Sciatic nerve (tissue), 2 donors: ENCODE measurements at regions not wholly inside any gene's neighbourhood (a gene's known extent, or its start where the extent isn't known, plus 50 kb on each side); places are given as distances from the start of the nearest gene placed in this dataset.

ENCODE experiments used
- ATAC-seq: fragments of 200-7000 bp; cut with Tn5 transposase; one replicate; pipeline ENCODE4 v1.9.1; 2020; ENCODE audit warnings: mild to moderate bottlenecking, moderate library complexity
- DNase-seq: peaks from one replicate; pipeline ENCODE4 v3.0.0-alpha.2; 2020; ENCODE audit warnings: low spot score
- intact Hi-C: fragments of 100-400 bp; cut with DNase I; formaldehyde crosslinking; loops from one replicate; pipeline ENCODE4 v1.14.2; 2022
- donor health status: DM: no; HTN: no; CAD: no.
- donor health status: DM: no; HTN: no; CAD: no.

DNA sequence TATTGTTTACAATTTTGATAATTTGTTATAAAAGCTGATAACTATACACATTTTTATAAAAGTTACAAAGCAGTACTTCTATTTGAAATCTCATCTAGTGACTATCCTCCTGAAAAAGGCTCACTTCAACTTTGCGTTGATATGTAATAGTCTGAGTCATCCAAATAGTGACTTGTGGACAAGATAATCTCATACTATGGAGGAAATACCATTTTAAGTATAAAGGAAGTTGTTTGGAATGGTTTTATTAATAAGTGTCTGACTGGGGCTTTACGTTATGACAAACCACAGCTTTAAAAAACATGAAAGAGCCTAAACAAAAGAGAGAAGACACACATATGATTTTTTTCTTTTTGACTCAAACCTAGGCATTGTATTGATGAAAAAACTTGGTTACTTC lies 272.3 kb upstream of the COL3A1 start:
- intact Hi-C loops = no loop called here
- DNase-seq = no peak
- ATAC-seq = no peak

DNA sequence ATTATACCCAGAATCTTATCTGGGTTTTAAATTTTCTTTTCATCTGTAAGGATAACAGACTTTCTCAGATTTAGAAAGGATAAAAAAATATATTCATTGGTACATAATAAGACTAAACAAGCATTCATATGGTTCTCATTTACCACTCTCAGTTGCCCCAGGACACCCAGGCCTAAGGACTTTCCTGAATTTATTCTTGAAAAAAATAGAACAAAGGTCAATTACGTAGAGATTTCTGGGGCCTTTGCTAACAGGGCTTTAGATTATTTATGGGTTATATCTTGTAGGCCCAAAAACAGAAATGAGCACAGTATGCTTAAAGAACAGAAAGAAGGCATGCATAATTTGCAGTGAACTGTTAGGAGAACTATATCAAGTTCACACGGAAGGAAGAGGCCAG lies 269.0 kb upstream of the COL3A1 start:
- intact Hi-C loops = no loop called here
- ATAC-seq = no peak
- DNase-seq = no peak

DNA sequence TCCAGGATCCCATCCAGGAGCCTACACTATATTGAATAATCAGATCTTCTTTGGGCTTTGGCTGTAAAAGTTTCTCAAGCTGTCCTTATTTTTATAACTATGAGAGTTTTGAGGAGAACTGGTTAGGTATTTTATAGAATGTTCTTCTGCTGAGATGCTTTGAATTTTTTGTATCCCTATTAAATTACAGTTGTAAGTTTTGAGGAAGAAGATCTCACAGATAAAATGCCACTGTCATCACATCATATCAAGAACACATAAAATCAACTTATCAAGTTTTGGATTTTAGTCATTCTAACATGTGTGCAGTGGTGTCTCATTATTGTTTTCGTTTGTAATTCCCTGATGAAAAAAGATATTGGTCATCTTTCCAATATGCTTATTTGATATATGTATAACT lies 260.2 kb upstream of the COL3A1 start:
- DNase-seq (no peak), ATAC-seq (no peak)
- intact Hi-C loops = no loop called here

DNA sequence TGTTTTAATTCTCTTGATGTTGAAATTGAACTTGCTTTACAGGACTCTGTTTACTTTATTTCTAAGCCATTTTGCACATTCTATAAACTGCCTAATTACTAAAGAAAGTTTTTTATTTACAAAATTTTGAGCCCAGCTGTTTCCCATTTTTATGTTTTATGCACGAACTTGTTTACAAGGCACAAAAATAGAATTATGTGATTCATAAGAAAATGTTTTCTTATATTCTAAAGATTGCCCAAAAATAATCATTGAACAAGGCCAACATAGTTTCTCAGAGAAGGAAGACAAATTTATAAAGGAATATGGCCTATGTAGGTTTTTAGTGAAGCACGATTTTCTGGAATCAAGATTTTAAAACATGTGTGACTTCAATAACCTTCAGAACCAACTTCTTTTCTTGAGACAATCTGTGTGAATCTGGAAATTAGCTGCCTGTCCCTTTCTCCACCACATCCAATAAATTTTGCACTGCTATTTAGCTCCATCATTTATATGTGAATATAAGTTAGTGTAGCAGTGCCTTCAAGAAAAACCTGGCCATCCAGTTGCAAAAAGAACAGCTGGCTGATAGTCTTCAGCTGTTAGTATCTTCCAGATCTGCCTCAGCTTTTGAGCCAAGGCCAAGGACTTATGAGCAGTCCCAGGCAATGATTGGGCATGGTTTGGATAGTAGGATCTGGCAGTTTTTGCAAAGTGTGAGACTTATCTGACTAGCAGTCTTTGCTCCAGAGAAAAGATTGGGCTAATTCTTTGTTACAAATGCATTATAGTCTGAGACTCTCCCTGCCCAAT lies 253.2 kb upstream of the COL3A1 start:
- no peak for DNase-seq
- intact Hi-C loops = no loop called here
- ATAC-seq = peak; percentile 30

DNA sequence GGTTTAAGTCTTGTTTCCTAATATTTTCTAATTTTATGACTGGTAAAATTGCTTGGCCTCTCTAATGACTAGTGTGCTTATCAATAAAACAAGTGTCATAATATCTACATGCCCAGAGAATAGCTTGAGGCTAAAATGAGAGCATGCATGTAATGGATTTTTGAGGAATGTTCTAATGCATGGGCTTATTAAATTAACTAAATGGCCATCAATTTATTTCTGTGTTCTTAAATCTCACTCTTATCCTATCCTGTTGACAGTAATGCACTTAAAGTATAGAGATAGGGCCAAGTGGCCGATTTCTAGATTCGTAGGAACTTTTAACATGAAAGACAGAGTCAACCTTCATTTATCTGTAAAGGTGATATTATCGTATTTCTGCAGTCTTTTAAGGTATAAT lies 252.4 kb upstream of the COL3A1 start:
- intact Hi-C loops = no loop called here
- DNase-seq = no peak
- no peak for ATAC-seq

DNA sequence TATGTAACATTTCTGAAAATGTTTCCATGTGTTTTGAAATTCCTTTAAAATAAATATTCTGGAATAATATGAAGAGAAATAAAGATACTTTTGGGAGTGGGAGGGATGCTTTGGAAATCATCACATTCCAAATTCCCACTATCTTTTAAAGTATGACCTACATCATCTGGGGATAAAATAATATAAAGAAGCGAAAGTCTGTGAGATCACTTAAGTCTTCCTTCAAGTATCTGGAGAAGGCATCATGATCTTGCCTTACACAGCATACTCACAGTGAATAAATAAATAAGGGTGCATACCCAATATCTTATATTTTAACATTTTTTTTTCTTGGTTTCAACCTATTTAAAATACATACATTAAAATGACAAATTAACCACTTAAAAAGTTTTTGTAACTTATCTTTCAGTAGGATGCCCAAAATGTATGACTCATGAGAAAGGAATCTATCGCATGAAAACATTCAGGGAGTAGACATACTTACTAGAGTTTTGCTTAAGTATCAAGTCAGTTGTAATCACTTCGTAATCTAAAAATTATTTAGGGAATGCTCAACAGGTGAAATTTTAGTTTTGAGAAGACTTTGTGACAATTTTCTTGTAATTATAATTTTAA lies 248.3 kb upstream of the COL3A1 start:
- ATAC-seq (no peak), DNase-seq (no peak)
- intact Hi-C loops = no loop called here

DNA sequence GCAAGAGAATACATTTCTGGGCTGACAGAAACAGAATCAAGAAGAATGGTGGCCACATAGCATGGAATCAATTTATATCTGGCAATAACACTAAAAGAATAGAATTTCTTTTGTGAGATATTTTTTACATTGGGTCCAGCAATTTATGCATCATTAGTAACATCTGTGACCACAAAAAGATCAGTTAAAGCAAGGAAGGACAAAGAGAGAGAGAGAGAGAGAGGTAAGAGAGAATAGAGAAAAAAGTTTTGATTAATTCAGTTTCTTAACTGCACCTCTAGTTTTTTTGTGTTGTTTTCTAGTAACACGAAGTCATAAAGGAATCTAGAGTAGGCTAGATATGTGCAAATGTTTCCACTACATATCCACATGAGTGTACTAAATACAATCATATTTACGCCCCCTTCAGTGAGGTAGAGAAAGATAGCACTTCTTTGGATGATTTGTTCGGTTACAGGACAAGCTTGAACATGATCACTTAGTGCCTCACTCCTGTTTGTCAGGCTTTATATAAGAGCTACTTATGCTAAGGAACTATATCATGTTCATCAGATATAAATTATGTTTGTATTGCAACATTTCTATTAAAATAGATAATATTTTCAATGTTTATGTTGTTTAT lies 247.4 kb upstream of the COL3A1 start:
- DNase-seq (no peak), ATAC-seq (no peak)
- intact Hi-C loops = no loop called here

DNA sequence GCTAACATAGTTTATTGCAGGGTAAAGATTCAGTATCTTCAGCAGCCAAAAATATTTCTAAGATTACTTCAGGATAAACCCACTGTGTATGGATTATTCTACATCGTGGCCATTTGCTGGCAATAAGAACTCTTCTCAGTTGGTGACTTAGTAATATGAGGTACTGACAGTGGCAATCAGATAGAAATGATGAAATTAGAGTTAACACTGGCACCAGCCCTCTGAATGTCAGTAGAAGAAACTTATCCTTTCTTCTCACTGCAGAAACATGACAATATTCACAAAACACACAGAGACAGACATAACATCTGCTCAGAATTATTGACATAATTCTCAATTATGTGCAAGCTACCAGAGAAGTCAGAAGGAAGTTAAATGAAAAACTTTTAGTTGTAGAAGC lies 246.3 kb upstream of the COL3A1 start:
- DNase-seq (no peak), ATAC-seq (no peak)
- intact Hi-C loops = no loop called here

DNA sequence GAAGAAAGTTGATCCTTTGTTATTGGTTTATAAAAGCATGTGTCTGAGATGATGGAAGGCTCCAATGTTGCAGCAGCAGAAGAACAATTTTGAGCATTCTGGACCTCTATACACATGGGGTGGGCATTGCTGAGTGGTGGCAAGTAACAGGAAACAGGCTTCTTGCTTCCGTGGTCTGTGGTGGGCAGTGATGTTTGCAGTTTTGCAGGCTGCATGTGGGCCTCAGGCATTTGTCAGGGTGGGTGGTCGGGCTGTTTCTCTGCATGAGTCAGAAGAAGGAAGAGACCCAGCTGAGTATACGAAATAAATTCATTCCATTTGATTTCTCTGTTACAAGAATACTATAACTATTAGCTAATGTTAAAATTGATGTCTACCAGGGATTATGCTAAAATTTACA lies 239.5 kb upstream of the COL3A1 start:
- DNase-seq (no peak), ATAC-seq (no peak)
- intact Hi-C loops = no loop called here

DNA sequence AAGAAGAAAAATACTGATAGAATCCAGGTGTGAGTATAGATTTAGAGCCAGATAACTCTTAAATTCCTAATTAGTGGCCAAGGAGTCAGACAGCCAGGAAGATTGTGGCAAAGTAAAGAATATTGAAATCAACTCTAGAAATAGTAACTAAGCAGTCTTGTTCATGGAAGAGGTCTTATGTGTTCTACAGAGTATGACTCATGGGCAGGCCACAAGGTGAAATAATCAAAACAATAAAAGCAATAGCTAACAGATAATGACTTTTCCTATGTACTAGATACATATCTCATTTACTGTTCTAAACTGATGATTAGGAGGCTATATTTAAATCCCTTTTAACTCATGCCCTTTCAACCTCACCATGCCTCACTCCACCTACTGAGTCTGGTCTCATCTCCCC lies 227.4 kb upstream of the COL3A1 start:
- intact Hi-C loops = no loop called here
- ATAC-seq = no peak

DNA sequence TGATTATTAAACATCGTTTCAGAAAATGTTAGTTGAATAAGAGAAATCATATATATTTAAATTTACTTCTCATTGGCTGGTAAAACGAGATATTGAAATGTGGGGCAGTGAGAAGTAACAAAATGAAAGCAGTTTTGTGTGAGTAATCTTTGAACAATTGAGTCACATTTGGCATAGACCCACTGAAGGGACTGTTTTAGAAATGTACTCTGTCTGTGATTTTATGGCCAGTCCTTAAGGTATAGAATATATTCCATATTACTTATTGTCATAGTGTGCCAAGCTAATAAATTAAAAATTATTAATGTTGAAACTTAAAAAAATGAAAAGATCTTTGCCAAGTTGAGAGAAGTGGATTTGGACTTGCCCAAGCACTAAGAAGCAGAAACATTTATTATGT lies 222.4 kb upstream of the COL3A1 start:
- DNase-seq (no peak), ATAC-seq (no peak)
- intact Hi-C loops = no loop called here

More for the DNA sequence above, 227.4 kb upstream of the COL3A1 start:
- no peak for DNase-seq

DNA sequence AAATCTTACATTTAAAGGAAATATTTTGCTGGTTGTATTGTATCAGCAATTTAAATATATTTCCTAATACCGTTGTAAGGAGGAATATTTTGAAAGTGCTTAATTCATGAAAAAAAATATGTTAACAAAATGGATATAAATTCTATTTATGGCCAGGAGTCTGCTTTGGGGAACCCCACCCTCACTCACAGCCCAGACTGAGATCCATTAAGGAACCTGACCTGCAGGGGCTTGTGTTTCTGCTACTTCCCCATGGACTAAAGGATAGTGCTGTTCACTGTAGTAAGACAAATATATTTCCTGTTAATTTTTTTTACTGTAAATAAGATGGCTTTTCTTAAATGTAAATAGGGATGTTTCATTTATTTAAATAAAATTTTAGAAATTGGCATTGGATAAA lies 221.9 kb upstream of the COL3A1 start:
- no peak for ATAC-seq
- intact Hi-C loops = no loop called here
- no peak for DNase-seq

DNA sequence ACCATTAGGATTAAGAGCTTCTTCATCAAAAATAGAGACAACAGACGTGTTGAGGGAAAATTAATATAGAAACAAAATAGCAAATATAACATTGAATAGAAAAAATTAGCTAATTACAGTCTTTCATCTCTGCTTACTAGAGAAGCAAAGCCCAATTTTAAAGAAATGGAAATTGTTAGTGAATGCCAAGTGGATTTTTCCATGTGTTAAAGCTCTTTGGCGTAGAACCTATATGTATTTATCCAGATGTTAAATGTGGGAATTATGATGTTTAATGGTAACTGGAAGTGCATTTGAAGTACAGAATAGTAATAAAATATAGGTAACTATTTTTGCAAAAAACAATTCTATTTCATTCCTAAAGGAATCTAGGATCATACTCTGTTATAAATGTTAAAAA lies 212.0 kb upstream of the COL3A1 start:
- intact Hi-C loops = no loop called here
- no peak for DNase-seq
- ATAC-seq = no peak

DNA sequence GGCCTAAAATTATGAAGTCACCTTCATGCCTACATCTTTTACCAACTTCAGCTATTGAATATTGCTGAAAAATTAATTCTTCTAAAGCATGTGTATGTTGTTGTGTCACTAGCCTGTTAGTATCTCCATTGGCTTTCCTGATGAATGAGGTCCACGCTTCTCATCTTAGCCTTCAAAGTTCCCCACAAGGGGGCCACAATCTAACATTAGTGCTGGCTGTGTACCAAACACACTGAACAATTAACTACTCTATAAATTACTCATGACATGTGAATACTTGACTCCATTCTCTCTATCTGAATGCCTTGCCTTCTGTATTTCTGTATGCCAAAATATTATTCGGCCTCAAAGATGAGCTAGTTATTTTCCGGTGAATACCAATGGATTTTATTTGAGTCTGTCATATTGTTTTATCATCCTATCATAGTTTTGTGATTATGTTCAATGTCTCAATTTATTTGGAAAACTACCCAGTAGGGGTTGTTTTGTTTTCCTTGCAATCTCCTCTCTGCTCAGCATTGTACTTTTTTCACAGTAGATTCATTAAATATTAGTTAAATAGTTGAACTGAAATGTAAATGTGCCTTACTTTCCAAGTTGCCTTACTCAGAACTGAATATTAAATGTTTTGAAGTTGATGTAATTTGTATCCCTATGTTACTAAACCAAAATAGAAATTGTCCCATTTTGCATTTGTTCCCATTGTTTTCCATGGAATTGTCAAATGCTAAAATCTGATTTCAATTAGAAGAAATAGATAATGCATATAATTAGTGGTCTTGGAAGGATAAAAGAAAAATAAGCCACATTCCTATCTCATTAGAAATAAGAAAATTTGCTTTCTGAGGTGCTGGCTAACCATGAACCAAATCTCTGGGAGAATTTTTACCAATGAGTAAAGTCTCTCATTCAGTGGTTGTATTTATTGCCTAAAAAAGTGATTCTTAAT lies 208.4 kb upstream of the COL3A1 start:
- no peak for ATAC-seq
- no peak for DNase-seq
- intact Hi-C loops = no loop called here

DNA sequence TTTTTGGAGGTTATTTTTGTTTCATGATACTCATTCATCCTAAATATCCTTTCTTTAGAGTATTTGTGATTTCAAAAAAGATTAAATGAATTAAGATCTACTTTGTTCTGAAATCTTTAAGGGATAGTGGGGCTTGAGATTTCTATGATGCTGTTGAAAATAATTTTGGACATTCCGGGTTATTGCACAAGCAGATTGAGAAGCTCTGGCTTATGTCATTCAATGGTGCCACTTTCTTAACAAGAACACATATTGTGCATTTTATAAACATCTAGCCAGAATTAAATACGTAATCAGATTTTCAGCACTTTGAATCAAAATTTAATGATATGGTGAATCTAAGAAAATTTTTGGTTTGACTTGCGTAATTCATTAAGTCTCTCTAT lies 207.7 kb upstream of the COL3A1 start:
- DNase-seq = no peak
- intact Hi-C loops = no loop called here
- no peak for ATAC-seq

DNA sequence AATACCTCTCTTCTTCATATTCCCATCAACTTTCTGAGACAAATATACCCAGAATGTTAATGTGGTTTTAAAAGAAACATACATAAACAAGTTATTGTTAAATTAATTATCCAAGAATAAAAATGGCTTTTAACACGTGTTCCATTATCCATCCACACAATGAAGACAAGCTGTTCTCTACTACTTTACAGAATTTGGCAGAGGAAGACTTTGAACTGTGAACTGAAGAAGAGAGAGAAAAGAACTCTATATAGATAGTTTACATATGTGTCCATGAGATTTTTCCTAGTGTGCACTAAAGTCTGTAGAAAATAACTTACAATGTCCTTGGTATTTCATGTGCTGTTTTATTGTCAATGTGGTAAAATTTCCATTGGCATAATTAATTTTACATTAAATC lies 207.0 kb upstream of the COL3A1 start:
- DNase-seq = no peak
- intact Hi-C loops = no loop called here
- ATAC-seq = no peak

DNA sequence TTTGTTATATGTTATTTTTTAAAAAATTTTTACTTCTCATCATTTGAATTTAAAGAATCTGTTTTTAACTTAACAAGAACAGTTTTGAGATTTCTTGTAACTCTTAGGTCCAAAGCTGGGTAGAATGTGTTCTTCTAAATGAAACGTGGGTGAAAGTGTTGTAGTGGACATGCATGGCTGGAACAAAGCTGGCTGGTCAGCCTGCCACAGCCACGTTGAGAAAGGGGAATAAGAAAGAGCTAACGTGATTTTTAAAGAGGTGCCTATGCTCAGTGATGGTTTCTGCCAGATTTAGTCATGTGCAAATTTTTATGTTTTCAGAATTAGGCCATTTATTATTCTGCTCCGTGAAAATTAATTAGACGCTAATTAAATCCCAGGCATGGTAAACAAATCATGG lies 203.9 kb upstream of the COL3A1 start:
- no peak for ATAC-seq
- DNase-seq = no peak
- intact Hi-C loops = no loop called here

DNA sequence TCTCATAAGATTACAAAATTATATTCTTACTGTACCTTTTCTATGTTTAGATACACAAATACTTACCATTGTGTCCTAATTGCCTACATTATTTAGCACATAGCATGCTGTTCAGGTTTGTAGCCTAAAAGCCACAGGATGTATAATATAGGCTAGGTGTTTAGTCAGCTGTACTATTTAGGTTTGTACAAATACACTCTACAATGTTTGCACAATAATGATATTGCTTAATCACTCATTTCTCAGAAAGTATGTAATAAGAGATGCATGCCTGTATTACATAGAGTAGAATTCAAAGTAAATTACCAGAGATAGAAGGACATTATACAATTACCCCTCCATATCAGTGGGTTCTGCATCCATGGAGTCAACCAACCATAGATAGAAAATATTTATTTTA lies 201.1 kb upstream of the COL3A1 start:
- intact Hi-C loops = no loop called here
- DNase-seq (no peak), ATAC-seq (no peak)

DNA sequence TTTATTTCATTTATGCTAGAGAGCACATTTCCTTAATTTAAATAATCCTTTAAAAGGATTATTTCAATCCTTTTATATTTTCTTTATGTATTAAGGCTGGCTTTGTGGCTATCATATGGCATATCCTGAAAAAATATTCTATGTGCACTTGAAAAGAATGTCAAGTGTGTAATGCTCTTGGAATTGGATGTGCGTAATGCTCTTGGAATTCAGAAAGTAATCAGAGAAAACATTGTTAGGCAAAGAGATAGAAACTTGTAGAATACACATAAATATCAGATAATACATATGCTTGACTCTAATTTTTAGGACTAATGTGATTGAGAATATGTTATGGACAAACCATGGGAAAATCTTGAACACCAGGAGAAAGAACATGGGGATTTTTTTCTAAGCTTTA lies 197.5 kb upstream of the COL3A1 start:
- DNase-seq (no peak), ATAC-seq (no peak)
- intact Hi-C loops = no loop called here
